NT2/D1 (cell line): ENCODE measurements at regions not wholly inside any gene's neighbourhood (a gene's known extent, or its start where the extent isn't known, plus 50 kb on each side); places are given as distances from the start of the nearest gene placed in this dataset.

ENCODE experiments used
- DNase-seq: peaks from one replicate; pipeline ENCODE4 v3.0.0-alpha.2; 2011; ENCODE audit warnings: low read depth, low spot score
- H3K27me3 ChIP-seq: 2 replicates; pipeline ENCODE4 v1.6.0; 2011; ENCODE audit warnings: mild to moderate bottlenecking; ENCODE audit not compliant: insufficient read length, insufficient read depth
- H3K36me3 ChIP-seq: 2 replicates; pipeline ENCODE4 v1.6.1; 2011; ENCODE audit warnings: mild to moderate bottlenecking, low read length, mixed read lengths; ENCODE audit not compliant: insufficient read depth, insufficient read length
- H3K4me1 ChIP-seq: 2 replicates; pipeline ENCODE4 v1.5.1; 2011; ENCODE audit not compliant: insufficient read depth, insufficient read length
- H3K4me3 ChIP-seq: 2 replicates; pipeline ENCODE4 v1.5.1; 2011; ENCODE audit warnings: low read depth; ENCODE audit not compliant: insufficient read length
- H3K9ac ChIP-seq: 2 replicates; pipeline ENCODE4 v1.6.0; 2011; ENCODE audit warnings: low read depth; ENCODE audit not compliant: insufficient read length
- H3K9me3 ChIP-seq: 2 replicates; pipeline ENCODE4 v1.5.1; 2011; ENCODE audit warnings: mild to moderate bottlenecking, low read length; ENCODE audit not compliant: insufficient read depth
- SUZ12 ChIP-seq: IDR thresholded peaks from 2 replicates; pipeline ENCODE4 v1.6.1; 2011; ENCODE audit not compliant: insufficient read length, insufficient read depth; ENCODE audit errors: extremely low read depth
- YY1 ChIP-seq: IDR thresholded peaks from 2 replicates; pipeline ENCODE4 v1.6.1; 2011; ENCODE audit not compliant: insufficient read length, insufficient read depth
- ZNF274 ChIP-seq: IDR thresholded peaks from 2 replicates; pipeline ENCODE4 v1.6.1; 2011; ENCODE audit warnings: mild to moderate bottlenecking, low read depth, low read length

DNA sequence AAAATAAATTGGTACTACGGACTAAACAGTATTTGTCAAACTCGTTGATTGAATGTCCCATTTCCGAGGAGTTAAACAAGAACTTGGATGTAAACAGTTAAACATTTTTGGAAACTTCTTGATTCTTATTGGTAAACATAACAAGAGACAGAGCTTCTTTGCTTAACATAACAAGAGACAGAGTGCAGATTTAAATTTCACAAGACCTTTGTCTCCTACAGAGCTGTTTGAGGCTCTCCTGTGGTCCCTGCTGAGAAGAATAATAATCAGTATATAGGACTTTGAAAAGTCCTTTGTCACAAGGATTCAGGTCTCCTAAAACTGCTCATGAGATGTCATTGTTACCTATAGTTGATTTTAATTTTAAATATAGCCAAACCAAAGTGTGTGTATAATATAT lies 170.6 kb upstream of the C21orf91 start:
- Histone ChIP-seq H3K9ac (no peak overlapping the region), H3K4me3 (no peak overlapping the region), H3K36me3 (no peaks in the 10 kb centered on the region), H3K9me3 (peaks cover 10% of the 10 kb centered on the region), H3K27me3 (no peaks in the 10 kb centered on the region), H3K4me1 (no peaks in the 10 kb centered on the region)
- TF ChIP-seq SUZ12, result no peak
- TF ChIP-seq YY1, result no peak
- TF ChIP-seq ZNF274, result no peak
- DNase-seq, result peak; percentile 68

DNA sequence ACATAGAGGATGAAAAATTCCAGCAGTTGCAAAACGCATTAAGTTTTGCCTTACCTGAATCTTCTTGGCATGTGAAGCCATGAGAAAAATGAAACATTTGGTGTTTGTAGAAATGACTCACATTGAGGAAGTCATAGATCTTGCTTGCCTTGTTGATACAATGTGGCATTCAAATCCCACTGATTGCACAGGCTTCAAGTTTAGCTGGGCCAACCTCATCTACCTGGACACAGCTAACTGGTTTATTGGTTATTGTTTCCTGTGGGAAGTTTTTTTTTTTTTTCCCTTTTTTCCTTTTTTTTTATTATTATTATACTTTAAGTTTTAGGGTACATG lies 168.9 kb upstream of the C21orf91 start:
- H3K4me3 ChIP-seq, result no peak overlapping the region
- DNase-seq, result no peak
- H3K9ac ChIP-seq, result no peak overlapping the region
- H3K9me3 ChIP-seq, result peaks cover 10% of the 10 kb centered on the region
- TF ChIP-seq YY1, result no peak
- TF ChIP-seq SUZ12, result no peak
- no peak for TF ChIP-seq ZNF274
- H3K27me3 ChIP-seq, result no peaks in the 10 kb centered on the region
- H3K4me1 ChIP-seq, result no peaks in the 10 kb centered on the region
- H3K36me3 ChIP-seq, result no peaks in the 10 kb centered on the region

DNA sequence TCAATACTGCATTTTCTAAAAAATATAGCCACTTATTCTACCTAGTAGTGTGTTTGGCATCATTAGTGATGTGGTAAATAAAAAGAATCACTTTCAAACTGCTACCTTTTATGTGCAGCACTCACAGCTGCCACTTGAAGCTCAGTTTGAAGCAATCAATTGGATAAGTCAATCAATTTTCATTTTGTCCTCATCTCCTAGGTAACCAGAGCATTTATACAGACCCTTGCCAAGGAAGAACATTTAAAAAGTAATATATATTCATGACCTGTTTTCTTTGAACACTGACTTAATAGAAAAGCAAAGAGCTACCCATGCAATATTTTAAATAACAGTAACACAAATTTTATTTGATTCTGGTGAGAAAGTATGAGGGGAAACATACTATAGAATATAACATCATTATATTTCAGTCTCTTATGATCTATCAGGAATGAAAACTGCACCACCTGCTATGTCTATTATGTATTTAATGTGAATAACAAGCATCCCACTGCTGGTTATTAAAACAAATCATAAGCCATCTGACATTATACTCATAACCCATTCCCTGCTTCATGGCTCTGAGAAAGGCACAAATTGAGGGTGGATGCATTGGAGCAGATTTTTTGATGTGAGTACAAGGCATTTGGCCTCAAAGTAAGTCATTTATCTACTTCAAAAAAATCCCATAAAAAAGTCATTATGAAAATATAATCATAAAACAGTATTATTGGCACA lies 168.4 kb upstream of the C21orf91 start:
- Histone ChIP-seq H3K36me3 (no peaks in the 10 kb centered on the region), H3K27me3 (no peaks in the 10 kb centered on the region), H3K4me1 (no peaks in the 10 kb centered on the region), H3K9me3 (peaks cover 10% of the 10 kb centered on the region), H3K9ac (no peak overlapping the region), H3K4me3 (no peak overlapping the region)
- TF ChIP-seq YY1, result no peak
- TF ChIP-seq ZNF274, result no peak
- TF ChIP-seq SUZ12, result no peak
- DNase-seq, result no peak

DNA sequence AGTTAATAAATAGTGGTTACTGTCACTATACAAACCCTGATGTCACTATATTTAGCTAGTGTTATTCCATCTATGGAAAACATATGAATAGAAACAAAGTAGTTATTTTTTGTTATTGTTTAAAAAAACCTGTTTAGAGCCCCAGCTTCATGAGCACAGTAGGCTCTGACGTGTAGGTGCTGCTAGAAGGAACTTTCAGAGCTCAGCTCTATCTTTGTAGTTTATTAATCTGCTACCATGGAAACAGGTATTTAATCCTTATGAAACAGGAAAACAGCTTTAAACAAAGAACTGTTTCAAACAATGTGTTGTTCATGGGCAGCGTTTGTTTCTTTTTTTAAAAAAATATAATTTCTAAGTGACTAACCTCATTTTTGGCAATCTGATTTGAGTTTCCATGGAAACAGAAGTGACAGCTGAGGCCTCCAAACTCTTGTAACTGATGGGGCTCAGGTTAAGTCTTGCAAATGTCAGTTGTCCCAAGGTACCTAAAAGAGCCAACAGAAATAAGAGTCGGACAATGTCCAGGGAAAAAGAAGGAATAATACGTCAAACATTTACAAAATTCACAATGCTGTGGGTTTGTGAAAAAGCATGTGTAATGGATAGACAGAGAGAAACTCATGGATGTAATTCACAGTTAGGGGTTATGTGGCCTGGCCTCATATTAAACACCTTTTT lies 162.0 kb upstream of the C21orf91 start:
- TF ChIP-seq SUZ12 (no peak), ZNF274 (no peak), YY1 (no peak)

DNA sequence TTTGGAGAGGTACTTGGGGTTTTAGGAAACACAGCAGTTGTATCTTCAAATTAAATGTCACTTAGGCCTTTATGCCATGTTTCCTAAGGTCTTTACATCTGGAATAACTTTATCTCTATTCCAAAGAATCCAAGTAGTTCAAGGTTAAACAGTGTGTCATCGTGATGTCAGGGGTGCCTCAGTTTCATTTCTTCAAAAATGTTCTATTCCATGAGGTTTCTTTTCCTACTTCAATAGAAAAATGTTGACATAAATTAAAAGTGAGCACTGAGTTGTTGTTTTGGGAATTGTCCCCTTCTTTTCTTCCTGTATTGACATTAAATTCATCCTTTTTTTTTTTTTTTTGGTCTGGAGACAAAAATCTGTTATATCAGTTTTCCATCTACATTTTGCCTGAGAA lies 160.6 kb upstream of the C21orf91 start:
- no peak overlapping the region for H3K9ac ChIP-seq
- no peak for DNase-seq

More for the DNA sequence above, 162.0 kb upstream of the C21orf91 start:
- Histone ChIP-seq H3K27me3 (no peaks in the 10 kb centered on the region), H3K4me1 (no peaks in the 10 kb centered on the region), H3K9ac (no peak overlapping the region), H3K9me3 (no peaks in the 10 kb centered on the region), H3K36me3 (no peaks in the 10 kb centered on the region), H3K4me3 (no peak overlapping the region)
- DNase-seq, result no peak

DNA sequence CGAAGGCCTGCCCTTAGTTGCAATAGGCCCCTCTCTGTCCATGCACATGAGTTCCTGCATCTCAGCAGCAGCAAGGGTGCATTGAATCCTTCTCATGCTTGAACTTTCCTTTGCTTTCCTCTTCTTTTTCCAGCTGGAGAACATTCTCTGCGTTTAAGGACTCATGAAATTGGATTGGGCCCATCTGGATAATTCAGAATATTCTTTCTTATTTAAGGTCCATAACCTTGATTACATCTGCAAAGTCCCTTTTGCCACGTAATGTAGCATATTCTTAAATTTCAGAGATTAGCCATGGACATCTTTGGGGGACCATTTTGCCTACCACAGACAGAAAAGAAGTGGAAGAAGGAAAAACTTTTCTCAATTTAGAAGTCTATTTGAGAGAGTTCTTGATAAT lies 159.7 kb upstream of the C21orf91 start:
- Histone ChIP-seq H3K36me3 (no peaks in the 10 kb centered on the region), H3K9me3 (no peaks in the 10 kb centered on the region), H3K4me1 (no peaks in the 10 kb centered on the region), H3K27me3 (no peaks in the 10 kb centered on the region), H3K4me3 (no peak overlapping the region), H3K9ac (no peak overlapping the region)
- TF ChIP-seq SUZ12, result no peak
- TF ChIP-seq ZNF274, result no peak
- no peak for TF ChIP-seq YY1
- DNase-seq, result no peak

More for the DNA sequence above, 160.6 kb upstream of the C21orf91 start:
- no peaks in the 10 kb centered on the region for H3K27me3 ChIP-seq
- H3K4me1 ChIP-seq, result no peaks in the 10 kb centered on the region
- no peak for TF ChIP-seq ZNF274
- no peak for TF ChIP-seq SUZ12
- no peak for TF ChIP-seq YY1
- H3K4me3 ChIP-seq, result no peak overlapping the region
- no peaks in the 10 kb centered on the region for H3K9me3 ChIP-seq
- H3K36me3 ChIP-seq, result no peaks in the 10 kb centered on the region

DNA sequence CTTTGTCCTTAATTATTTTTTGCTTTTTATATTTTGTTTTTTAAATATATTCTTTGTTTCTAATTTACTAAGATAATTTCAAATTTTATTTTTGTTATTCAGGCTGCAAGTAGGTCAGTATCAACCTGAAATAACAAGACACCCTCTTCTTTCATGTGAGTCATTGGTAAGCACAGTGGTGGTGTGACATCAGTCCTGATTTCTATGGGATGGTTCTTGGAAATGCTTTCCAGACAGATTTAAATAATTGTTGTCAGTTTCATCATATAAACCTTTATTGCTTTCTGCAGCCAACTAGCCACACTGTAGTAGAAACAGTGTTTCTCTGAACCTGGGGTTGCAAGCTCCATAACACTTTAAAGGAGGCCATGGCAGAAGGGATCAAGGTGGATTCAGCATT lies 157.5 kb upstream of the C21orf91 start:
- no peak for TF ChIP-seq YY1
- TF ChIP-seq ZNF274, result no peak
- TF ChIP-seq SUZ12, result no peak
- H3K36me3 ChIP-seq, result no peaks in the 10 kb centered on the region
- no peaks in the 10 kb centered on the region for H3K27me3 ChIP-seq
- no peak overlapping the region for H3K4me3 ChIP-seq
- no peak overlapping the region for H3K9ac ChIP-seq
- no peak for DNase-seq
- H3K4me1 ChIP-seq, result no peaks in the 10 kb centered on the region
- H3K9me3 ChIP-seq, result no peaks in the 10 kb centered on the region
